Keratinocyte (primary cell): ENCODE measurements at regions not wholly inside any gene's neighbourhood (a gene's known extent, or its start where the extent isn't known, plus 50 kb on each side); places are given as distances from the start of the nearest gene placed in this dataset.
"Not testable (repeated sequence)": the region's sequence is repeated elsewhere in the genome, so short reads cannot be mapped to it uniquely, and the experiment has no call there.

ENCODE experiments used
- DNase-seq: peaks from one replicate; pipeline ENCODE4 v3.0.0-alpha.2; 2011; ENCODE audit warnings: low read depth, missing footprints, low spot score
- FAIRE-seq: peaks from 2 replicates; lab custom pipeline; 2011; peaks lifted over from hg19 to GRCh38; lab: Jason Lieb, UNC
- H2AFZ ChIP-seq: 2 replicates; pipeline ENCODE4 v1.6.0; 2012; ENCODE audit warnings: low read length, control low read depth, inconsistent platforms; ENCODE audit not compliant: control insufficient read depth
- H3K27ac ChIP-seq: 2 replicates; pipeline ENCODE4 v1.5.1; 2011; ENCODE audit warnings: low read length; ENCODE audit not compliant: control insufficient read depth, insufficient read depth
- H3K27me3 ChIP-seq: 3 replicates; pipeline ENCODE4 v1.6.0; 2011; ENCODE audit warnings: low read length; ENCODE audit not compliant: control insufficient read depth, insufficient read depth; ENCODE audit errors: extremely low read depth
- H3K36me3 ChIP-seq, 2 experiments: 2 replicates in 1 of 2; 3 replicates in 1 of 2; pipeline ENCODE4 v1.5.1; 2011; ENCODE audit warnings: low read length in 2 of 2, mild to moderate bottlenecking in 1 of 2; ENCODE audit not compliant: control insufficient read depth in 2 of 2, insufficient read depth in 2 of 2; ENCODE audit errors: extremely low read depth in 1 of 2
- H3K4me1 ChIP-seq: 3 replicates; pipeline ENCODE4 v1.5.1; 2011; ENCODE audit warnings: low read length; ENCODE audit not compliant: control insufficient read depth, insufficient read depth; ENCODE audit errors: extremely low read depth
- H3K4me2 ChIP-seq: 3 replicates; pipeline ENCODE4 v1.6.0; 2011; ENCODE audit warnings: low read depth, low read length; ENCODE audit not compliant: control insufficient read depth, insufficient read depth; ENCODE audit errors: extremely low read depth
- H3K4me3 ChIP-seq, 3 experiments: fragments of 200-600 bp in 1 of 3; sonication (generic) in 1 of 3; 2 replicates in 2 of 3; 3 replicates in 1 of 3; pipeline ENCODE4 v1.5.1; 2011 to 2016; ENCODE audit warnings: low read length in 3 of 3, mild to moderate bottlenecking in 3 of 3, control low read depth in 2 of 3, inconsistent platforms in 1 of 3, low read depth in 1 of 3, mixed read lengths in 1 of 3, mixed run types in 1 of 3, moderate library complexity in 1 of 3; ENCODE audit not compliant: control insufficient read depth in 2 of 3, insufficient read depth in 2 of 3; ENCODE audit errors: extremely low read depth in 1 of 3
- H3K79me2 ChIP-seq: 2 replicates; pipeline ENCODE4 v1.6.0; 2012; ENCODE audit warnings: low read length; ENCODE audit not compliant: control insufficient read depth, insufficient read depth
- H3K9ac ChIP-seq: 3 replicates; pipeline ENCODE4 v1.6.0; 2011; ENCODE audit warnings: low read length; ENCODE audit not compliant: control insufficient read depth, insufficient read depth; ENCODE audit errors: extremely low read depth
- H3K9me1 ChIP-seq: 3 replicates; pipeline ENCODE4 v1.6.0; 2011; ENCODE audit warnings: low read length; ENCODE audit not compliant: control insufficient read depth, insufficient read depth; ENCODE audit errors: extremely low read depth
- H3K9me3 ChIP-seq: 2 replicates; pipeline ENCODE4 v1.5.1; 2012; ENCODE audit warnings: low read depth, low read length; ENCODE audit not compliant: control insufficient read depth
- H4K20me1 ChIP-seq: 3 replicates; pipeline ENCODE4 v1.6.0; 2011; ENCODE audit warnings: low read length; ENCODE audit not compliant: control insufficient read depth, insufficient read depth; ENCODE audit errors: extremely low read depth
- EZH2 ChIP-seq: IDR thresholded peaks from one replicate; pipeline ENCODE4 v1.6.1; 2012; ENCODE audit warnings: inconsistent platforms, mild to moderate bottlenecking, low read length, moderate library complexity
- dilution Hi-C: fragments of 300-500 bp; cut with MboI; formaldehyde crosslinking; loops from one replicate; pipeline ENCODE4 v1.7.0; 2020; ENCODE audit warnings: low sequenced_read_pairs; ENCODE audit not compliant: extremely low pct_ligation_motif_present
- TF ChIP-seq, protein P1 (sequence below), 3 experiments: IDR thresholded peaks in 1 of 3; conservative IDR thresholded peaks in 1 of 3; optimal IDR thresholded peaks in 1 of 3; 2 replicates in 2 of 3; 3 replicates in 1 of 3; pipeline versions ENCODE3 to v1.5.1; 2011; ENCODE audit warnings: low read length in 3 of 3, mild to moderate bottlenecking in 3 of 3, moderate library complexity in 2 of 3, control low read depth in 1 of 3, inconsistent platforms in 1 of 3; ENCODE audit not compliant: insufficient read depth in 2 of 3; ENCODE audit errors: extremely low read depth in 1 of 3

DNA sequence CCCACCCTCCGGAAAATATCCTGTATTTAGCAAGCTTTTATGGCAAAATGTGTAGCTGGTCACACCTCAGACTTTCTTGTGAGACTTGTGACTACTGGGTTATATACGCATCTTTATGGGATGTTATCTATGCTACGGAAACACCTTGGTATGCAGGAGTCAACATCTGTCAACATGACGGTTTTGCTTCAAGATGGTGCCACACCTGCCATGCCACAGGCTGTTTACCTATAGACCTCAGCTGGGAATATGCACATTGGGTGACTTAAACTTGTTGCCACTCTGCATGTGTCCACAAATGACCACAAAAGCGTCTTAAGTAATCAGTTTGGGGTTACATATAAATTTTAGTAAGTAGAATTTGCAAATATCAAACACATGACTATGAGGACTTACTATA, 192.3 kb upstream of the ATP6AP2 start:
- H3K9me3 ChIP-seq: no peaks in the 10 kb centered on the region
- no peak overlapping the region for H3K27ac ChIP-seq
- H3K9me1 ChIP-seq: no peaks in the 10 kb centered on the region
- FAIRE-seq (no peak), DNase-seq (no peak)
- dilution Hi-C loops: no loop called here
- TF ChIP-seq EZH2: no peak
- TF ChIP-seq, protein P1, sequence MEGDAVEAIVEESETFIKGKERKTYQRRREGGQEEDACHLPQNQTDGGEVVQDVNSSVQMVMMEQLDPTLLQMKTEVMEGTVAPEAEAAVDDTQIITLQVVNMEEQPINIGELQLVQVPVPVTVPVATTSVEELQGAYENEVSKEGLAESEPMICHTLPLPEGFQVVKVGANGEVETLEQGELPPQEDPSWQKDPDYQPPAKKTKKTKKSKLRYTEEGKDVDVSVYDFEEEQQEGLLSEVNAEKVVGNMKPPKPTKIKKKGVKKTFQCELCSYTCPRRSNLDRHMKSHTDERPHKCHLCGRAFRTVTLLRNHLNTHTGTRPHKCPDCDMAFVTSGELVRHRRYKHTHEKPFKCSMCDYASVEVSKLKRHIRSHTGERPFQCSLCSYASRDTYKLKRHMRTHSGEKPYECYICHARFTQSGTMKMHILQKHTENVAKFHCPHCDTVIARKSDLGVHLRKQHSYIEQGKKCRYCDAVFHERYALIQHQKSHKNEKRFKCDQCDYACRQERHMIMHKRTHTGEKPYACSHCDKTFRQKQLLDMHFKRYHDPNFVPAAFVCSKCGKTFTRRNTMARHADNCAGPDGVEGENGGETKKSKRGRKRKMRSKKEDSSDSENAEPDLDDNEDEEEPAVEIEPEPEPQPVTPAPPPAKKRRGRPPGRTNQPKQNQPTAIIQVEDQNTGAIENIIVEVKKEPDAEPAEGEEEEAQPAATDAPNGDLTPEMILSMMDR (optimal IDR thresholded peaks at IDR 0.05 in 1 of 3, IDR thresholded peaks at IDR 0.05 in 1 of 3, conservative IDR thresholded peaks at IDR 0.05 in 1 of 3; ENCODE audit: extremely low read depth in 1 of 3, insufficient read depth in 2 of 3, low read length in 3 of 3): no peak
- no peaks in the 10 kb centered on the region for H3K4me1 ChIP-seq
- H3K27me3 ChIP-seq: no peaks in the 10 kb centered on the region
- no peak overlapping the region for H2AFZ ChIP-seq
- H3K36me3 ChIP-seq: no peaks in the 10 kb centered on the region
- H4K20me1 ChIP-seq: no peaks in the 10 kb centered on the region
- H3K4me3 ChIP-seq: no peak overlapping the region
- H3K4me2 ChIP-seq: no peak overlapping the region
- no peaks in the 10 kb centered on the region for H3K79me2 ChIP-seq
- no peak overlapping the region for H3K9ac ChIP-seq

DNA sequence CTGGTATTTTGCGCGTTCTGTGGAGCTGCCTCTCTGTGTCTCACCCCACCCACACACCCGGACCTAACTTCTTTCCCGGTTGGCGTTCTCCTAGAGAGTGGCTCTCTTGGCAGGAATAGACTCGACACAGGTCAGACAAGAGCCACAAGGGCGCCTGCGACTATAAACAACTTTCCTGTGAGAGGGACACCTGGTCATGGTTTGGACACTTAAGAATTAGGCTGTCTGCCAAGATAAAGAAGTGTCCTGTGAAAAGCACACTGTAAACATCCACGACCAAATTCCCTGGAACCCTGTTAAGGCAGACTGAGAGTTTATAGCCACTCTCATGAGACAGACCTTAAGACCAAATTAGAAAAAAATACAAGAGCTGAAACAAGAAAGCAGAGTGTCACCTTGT, 192.9 kb upstream of the ATP6AP2 start:
- DNase-seq, H3K4me2 ChIP-seq, H3K4me3 ChIP-seq, H3K9ac ChIP-seq, H3K27ac ChIP-seq, H3K4me1 ChIP-seq, H3K79me2 ChIP-seq, H3K27me3 ChIP-seq, dilution Hi-C loops, H2AFZ ChIP-seq, H4K20me1 ChIP-seq, H3K9me1 ChIP-seq, H3K36me3 ChIP-seq, H3K9me3 ChIP-seq, FAIRE-seq: not testable (repeated sequence)

DNA sequence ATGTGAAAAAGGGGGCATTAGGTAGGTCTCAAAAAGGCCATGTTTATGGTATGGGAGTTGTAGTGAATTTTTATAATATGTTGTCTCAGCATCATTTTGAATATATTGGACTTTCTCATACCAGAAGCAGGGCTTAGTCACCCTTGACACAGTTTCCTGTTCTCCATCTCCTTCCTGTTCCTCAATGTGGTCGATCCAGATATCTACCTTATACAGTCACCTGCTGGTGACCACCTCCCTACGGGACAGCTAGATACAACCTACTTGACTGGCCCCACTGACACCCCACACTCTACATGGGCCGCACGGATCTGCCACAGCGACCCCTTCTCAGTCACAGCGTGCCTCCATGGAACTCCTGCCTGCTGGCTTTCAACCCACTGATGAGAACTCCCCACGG, 193.5 kb upstream of the ATP6AP2 start:
- H3K9ac ChIP-seq, H3K4me1 ChIP-seq, H3K9me1 ChIP-seq, H3K27me3 ChIP-seq, H3K79me2 ChIP-seq, H3K36me3 ChIP-seq, dilution Hi-C loops, H3K4me2 ChIP-seq, H4K20me1 ChIP-seq, H3K4me3 ChIP-seq, H2AFZ ChIP-seq, FAIRE-seq, H3K9me3 ChIP-seq, H3K27ac ChIP-seq, DNase-seq: not testable (repeated sequence)
